Hippocampal formation (tissue), 2 donors: ENCODE measurements at regions not wholly inside any gene's neighbourhood (a gene's known extent, or its start where the extent isn't known, plus 50 kb on each side); places are given as distances from the start of the nearest gene placed in this dataset.

ENCODE experiments used
- DNase-seq, 2 donors: peaks; one replicate each; lab custom pipeline; 2025; lab: John Stamatoyannopoulos, UW

DNA sequence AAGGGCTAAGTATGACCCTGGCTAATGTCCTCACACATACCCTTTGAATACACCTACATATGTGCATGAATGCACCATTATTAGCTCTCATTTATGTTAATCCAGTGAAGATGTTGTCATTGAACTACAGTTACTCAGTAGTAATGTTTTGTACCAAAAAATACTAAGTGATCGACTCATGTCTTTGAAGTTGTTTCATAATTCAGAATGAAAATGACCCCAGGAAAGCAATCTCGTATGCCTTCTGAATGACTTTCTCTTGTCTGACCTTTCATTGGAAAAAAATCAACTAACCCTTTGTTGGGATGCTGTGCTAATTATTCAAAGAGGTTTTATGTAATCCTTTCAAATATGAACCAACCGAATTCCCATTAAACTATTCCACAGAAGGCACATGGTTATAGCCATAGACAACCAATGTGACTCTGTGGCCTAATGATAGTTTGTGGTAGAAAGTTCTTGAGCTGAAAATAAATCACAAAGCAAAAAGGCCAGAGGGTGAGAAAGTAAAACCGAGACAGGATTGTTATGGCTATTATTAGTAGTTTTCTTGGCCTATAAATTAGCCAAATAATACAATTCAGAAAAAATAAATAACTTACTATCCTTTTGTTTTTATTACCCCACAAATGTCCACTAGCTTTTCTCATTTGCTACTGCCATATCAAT lies 86.8 kb upstream of the STARD13 start:
- DNase-seq, result no peak

DNA sequence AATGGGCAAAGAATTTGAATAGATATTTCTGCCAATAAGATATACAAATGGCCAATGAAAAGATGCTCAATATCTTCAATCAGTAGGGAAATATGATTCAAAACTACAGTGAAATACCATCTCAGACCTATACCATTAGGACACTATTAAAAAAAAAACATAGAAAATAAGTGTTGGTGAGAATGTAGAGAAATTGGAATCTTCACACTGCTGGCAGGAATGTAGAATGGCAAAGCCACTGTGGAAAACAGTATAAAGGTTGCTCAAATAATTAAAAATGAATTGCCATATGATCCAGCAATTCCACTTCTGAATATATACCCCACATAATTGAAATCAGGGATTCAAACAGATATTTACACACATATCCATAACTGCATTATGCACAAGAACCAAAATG lies 88.1 kb upstream of the STARD13 start:
- DNase-seq, result no peak

DNA sequence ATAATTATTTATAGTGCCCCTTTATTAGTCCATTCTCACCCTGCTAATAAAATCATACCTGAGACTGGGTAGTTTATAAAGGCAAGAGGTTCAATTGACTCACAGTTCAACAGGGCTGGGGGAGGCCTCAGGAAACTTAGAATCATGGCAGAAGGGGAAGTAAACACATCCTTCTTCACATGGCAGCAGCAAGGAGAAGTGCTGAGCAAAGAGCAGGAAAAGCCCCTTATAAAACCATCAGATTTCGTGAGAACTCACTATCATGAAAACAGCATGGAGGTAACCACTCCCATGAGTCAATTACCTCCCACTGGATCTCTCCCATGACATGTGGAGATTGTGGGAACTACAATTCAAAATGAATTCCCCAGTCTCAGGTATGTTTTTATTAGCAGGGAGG lies 89.9 kb upstream of the STARD13 start:
- DNase-seq, result no peak

DNA sequence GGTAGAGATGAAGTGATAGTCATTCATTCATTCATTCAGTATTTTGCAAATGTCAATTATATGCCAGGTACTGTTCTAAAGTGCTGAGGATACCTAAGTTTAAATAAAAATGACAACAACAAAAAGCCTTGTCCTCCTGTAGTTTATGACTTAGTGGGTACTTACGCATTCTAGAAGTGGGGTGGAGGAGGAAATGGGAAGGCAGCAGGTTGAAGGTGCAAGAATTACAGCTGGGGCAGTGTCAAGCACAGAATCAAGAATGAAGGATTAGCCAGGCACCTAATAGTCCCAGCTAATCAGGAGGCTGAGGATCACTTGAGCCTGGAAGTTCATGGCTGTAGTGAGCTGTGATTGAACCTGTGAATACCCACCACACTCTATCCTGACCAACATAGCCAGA lies 90.7 kb upstream of the STARD13 start:
- DNase-seq, result no peak

DNA sequence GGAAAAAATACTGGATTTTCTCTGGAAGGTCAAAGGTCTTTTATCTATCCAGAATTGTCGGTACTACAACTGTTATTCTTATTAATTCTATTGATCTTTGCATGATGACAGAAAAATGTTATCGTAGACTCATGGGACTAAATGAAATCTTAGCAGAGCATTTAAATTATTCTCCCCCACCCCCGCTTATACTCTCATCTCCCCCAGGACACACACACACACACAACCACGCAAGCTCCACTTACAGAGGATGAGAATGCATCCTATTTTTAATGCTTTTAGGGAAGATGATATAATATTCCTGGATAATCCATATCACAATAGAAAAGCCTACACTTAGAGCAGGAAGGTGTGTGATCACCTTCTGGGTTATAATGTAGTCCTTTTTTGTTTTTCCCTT lies 91.9 kb upstream of the STARD13 start:
- DNase-seq, result no peak

DNA sequence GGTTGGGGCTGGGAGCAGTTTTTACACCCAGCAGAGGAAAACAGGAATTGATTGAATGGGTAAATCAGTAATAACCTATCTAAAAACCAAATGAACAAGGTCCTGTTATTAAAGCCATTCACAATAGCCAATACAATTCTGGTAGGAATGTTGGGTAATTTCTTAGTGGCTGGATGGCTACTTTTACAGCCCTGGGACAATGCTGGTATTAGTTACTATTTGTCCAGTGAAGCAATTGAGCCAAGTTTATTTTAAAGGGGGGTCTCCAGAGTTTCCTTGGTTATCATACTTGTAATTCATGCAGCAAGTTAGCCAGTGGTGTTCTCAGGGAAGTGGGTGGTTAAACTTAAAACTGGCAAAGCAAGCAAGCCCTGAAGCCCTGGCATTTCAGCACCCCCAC lies 92.3 kb upstream of the STARD13 start:
- DNase-seq, result no peak

DNA sequence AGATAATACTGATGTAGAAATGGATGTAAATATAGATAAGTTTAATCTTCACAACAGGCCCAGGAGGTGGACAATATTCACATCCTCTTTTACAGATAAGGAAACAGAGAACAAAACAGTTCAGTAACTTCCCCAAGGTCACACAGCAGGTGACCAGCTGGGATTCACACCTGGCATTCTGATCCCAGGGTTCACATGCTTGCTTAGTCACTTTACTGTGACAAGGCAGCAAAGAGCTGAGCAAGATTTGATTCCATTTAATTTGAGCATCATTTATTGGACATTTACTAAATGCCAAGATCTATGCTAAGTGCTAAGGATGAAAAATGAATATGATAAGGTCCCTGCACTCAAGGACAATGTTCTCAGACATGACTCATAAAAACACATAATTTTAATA lies 94.1 kb upstream of the STARD13 start:
- no peak for DNase-seq

DNA sequence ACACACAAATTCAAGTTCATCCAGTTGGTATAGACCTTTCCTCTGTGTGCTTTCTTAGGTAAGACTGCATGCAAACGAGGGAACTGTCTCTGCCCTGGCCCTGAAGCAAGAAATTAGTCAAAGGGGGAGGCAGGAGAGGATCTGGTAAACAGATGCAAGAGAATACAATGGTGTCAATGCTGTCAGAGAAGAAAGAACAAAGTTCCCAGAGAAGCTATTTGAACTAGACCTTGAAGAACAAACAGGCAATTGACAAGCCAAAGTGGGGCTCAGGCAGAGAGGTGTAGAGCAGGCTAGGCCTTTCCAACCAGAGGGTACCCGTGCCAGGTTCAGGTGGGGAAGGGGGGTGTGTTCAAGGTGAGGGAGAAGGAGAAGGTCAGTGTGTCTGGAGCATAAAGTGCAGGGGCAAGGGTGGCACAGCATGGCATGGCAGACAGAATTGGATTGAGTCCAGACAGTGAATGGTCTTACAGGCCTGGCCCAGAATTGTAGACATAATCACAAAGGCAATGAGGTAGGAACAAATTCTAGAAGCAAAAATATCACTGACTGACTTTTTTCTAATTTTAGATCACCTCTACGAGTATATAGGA lies 95.0 kb upstream of the STARD13 start:
- DNase-seq, result no peak

DNA sequence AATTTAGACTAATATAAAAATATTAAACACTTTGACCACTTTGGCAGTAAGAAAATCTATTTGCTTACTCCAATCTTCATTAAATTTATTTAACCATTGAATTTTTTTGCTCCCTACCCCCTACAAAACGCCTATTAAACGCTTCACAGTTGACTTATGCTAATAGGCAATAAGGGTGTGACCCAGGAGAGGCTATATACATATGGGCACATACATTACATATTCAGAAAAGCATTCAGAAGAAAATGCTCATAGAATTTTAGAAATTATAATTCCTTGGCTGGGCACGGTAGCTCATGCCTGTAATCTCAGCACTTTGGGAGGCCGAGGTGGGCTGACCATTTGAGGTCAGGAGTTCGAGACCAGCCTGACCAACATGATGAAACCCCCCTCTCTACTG lies 95.6 kb upstream of the STARD13 start:
- DNase-seq, result no peak

DNA sequence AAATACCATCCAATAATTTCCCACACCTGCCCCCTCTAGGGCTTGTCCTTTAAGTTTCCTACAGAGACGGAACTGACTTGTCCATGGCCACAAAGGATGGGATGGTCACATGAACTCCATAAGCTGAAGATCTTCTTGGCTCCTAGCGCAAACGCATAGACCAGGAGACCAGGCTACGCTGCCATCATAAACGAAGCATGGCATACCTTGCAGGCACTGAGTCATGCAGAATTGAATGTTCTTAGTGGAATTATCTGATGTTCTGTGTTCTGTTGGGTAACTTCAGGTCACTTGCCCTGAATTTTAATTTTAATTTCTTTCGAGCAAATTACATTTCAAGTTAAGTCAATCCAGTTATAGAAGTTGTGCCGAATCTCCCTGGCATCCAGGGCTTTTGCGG lies 96.4 kb upstream of the STARD13 start:
- no peak for DNase-seq

DNA sequence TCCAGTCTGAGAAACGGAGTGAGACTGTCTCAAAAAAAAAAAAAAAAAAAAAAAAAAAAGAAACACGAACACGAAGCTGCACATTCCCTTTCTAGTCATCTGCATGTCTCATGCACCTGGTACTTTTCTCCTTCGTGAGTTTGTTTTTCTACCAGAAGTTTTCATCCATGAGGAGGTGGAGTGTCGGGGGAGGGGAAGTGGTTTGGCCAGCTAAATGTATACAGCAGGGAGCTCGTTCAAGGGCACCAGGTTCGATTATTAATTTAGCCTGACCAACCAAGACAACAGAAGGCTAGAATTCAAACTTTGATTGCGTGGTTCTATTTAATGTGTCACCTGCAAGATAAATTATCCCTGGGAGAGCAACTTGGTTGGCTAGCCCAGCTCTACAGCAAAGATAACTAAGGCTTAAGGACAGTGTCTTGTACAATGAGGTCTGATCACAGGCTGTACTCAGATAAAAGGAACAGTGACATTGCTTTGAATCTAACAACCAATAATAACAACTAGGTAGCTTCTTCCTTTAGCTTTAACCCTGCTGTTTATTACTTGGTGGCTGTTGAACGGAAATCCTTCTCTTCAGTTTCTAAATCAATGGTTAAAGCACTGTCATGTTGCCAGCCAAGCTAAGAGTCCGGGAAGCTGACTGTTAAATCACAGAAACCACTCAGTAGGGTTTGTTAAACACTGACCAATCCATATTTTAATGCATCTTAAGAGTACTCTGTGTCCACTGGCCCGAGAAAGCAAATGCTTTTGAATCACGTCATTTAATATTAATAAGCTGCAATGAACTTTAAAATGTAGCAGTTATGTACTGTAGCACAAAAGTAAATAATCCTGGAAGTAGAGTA lies 98.4 kb upstream of the STARD13 start:
- DNase-seq, result no peak

DNA sequence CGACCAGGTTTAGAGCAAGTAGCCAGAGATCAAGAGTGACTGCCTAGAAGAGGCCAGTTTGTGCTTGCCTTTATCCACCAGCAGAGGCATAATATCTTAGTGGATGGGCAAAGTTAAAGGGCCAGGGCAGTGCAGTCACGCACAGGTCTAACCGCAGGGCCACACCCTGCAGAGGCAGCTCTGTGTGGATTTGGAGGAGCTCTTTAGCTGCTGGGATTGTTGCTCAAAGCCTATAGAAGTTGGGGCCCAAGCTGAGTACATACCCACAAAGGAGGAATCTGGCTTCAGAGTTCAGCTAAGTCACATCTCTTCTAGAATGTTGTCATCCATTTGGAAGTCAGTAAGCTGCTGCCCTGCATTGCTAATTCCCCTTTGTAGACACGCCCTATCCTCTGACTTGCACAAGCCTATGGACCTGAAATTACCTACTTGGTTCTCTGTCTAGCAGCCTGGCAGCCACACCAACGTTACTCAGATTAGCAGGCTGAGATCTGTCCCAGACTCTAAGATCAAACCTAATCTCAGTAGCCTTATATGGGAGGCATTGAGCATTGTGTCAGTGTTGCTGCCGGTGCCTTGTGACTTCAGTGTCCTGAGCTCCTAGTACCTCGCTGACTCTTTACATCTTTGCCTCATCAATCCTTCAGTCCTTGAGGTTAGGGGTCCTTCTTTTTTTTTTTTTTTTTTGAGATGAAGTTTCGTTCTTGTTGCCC lies 102.9 kb upstream of the STARD13 start:
- DNase-seq, result no peak

DNA sequence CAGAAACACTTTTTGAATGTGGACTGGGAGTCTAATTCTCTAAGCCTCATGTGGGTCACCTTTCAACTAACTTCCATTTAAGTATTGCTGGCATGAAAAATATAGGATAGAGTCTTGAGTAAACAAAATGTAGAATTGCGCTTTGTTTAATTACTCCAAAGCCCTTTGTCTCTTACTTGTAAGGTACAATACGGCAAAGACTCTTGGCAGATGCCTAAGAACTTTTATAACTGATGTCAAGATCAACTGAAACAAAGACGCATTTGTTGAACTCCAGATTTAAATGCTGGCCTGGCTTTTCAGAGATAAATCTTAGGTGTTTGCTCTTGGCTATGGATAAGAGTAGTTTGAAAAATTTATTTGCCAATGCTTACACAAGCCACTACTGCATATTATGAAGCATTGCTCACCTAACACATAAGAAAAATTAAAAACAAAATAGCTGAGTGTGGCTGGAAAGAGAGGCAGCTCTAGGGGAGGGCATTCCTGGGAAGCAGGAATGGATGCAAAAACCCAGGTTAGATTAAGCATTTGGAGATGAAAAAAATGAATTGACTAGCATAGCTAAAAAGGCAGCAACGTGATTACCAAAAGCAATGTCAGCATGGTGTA lies 107.3 kb upstream of the STARD13 start:
- no peak for DNase-seq

DNA sequence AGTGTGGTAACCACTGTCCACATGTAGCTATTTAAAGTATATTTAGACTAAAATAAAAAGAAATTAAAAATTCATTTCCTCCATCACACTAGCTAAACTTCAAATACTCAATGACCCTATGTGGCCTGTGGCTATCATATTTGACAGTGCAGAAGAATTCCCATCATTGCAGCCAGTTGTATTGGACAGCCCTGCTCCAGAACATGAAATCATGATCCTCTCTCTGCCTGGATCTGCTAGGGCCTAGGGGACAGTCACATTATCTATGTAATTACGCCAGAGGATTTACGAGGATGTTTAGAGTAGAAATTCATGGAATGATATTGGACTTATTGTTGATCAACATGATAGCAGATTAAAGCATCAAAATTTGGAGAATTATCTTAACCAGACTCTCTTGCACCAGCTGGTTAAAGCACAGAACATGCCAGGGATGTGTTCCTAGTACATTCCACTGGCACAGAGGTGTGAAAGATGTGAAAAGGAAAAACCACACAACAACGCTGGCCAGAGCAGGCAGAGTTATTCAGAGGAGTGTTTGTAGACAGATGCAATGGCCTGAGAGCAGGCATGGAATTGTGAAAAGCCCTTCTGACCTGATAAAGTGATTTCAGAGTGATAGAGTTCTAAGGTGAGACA lies 108.9 kb upstream of the STARD13 start:
- no peak for DNase-seq

DNA sequence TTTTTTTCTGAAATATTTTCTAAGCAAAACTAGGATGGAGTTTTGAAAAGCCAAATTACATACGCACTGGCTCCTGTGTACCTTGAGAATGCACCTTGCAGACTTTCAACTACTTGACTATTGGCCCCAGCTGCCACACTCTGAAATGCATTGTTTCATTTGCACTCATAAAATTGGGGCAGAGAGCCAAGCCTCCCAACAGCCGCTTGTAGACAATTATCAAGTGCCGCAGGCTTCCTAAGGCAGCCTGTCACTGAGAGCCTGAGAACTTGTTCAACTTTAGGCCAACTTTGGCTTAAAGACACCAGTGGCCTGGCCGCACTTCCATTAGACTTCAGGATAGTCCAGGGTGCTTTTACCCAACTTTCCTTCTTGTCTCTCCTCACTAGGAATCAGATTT lies 115.7 kb upstream of the STARD13 start:
- no peak for DNase-seq

DNA sequence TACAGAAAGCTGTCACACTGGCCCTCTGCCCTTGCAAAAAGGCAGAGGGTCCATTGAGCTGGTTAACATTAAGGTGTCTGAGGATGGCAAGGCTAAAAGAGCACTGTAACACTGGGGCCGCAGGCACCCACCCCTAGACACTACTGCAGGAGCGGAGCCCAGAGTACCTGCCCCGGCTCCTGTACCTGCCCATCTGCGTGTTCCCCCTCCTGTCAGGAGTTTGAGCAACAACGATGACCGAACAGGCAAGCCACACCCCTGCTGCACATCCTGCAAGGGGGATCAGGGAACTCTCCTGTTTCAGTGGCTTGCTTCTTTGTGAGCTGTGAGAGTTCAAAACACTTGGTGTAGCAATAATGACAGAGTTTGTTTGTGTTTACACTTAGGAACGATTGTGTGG lies 117.4 kb upstream of the STARD13 start:
- no peak for DNase-seq

DNA sequence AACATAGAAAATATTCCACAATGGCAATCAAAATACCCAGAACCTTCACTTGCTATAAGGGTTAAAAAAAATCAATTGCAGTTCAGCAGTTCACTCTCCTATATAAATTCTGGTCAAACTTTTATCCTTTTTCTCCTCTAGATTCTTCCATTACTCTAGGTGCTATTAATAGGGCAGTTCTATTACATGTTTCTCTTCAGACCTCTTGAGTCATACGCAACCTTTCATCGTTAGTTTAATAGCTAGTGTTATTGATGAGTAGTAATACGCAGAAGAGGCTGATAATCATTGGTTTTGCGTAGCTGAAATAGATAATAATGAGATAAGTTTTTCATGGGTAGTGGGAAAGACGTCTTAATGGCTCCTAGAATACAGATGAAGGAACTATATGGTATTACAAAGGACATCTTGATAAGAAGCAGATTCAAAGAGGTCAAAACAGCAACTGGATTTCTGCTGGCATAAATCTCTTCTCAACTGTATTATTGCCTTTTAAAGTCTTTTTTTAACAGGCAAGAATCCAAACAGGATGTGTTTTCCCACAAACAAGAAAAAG lies 118.3 kb upstream of the STARD13 start:
- no peak for DNase-seq

DNA sequence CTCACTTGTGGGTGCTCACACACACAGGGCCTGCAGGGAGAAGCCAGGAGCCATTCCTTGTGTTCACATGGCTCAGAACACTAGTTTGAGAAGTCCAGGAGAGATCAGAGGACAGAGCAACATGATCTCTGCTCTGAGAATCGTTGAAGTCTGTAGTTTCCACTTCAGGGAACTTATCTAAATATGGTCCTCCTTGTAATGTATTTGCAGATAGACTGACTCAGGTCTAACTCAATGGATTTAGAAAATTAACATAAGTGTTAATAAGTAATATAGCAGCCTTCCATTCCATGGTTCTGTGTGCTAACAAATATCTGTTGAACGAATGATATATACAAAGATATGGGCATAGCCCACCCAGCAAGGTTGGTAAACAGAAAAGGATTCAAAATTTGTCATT lies 119.8 kb upstream of the STARD13 start:
- DNase-seq, result no peak

DNA sequence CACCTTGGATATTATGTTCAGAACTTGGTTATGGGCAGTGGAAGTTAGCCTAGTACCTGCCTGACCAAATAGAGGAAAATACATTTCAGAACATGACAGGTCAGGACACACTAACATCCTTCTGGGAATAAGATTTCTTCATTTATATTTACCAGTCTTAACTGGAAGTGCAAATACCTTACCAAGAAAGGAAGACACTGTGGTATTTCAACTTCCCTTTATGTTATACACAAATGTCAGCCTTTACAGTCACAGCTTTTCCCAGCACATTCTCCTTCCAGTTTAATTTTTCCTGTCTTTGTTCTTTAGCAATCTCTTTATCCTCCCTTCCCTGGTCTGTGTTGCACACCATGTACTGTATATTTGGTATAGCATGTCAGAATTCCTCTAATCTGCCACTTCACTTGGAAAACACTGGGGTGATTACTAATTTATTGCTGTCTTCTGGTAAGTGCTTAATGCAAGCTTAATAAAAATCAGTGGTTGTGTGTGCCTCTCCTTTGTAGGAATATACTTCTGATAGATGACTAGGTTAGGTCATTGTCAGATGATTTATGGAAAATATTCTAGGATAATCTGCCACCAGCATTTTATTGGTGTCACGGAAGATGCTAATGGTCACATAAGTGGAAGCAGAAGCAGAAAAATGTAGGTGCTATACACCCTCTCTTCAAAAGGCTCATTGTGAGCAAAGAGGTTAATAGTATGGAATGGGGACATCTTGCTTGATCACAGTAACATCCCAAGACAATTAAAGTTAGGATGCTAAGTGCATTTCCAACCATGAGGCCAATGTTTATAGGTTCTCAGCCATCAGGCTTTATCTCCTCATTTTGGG lies 124.3 kb upstream of the STARD13 start:
- no peak for DNase-seq

DNA sequence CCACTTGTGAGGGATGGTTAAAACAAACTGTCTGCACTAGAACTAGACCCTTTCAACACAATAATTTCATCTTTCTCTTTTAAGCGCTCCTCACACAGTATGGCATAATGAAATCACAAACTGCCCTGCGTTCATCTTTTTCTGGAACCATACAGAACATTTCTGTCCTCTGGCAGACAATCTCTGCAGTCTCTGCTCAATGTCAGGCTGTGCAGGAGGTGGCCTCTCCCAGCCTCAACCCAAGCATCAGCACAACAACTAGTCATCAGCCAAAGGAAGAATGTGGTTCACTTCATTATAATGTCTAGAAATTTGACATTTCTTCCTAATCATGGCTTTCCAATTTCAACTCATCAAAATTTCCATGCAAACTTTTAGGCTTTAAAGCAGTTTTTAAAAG lies 125.1 kb upstream of the STARD13 start:
- no peak for DNase-seq
